Right ventricle myocardium superior (tissue), 1 donor: ENCODE measurements at regions not wholly inside any gene's neighbourhood (a gene's known extent, or its start where the extent isn't known, plus 50 kb on each side); places are given as distances from the start of the nearest gene placed in this dataset.

Source experiments
- ATAC-seq: fragments of 200-7000 bp; cut with Tn5 transposase; one replicate; pipeline ENCODE4 v1.9.1; 2020; ENCODE audit warnings: mild to moderate bottlenecking; ENCODE audit not compliant: poor library complexity
- DNase-seq: peaks from one replicate; pipeline ENCODE4 v3.0.0-alpha.2; 2020
- intact Hi-C: fragments of 100-400 bp; cut with DNase I; formaldehyde crosslinking; loops from one replicate; pipeline ENCODE4 v1.11.2; 2022
- donor health status: DM: no; HTN: yes; CAD: no; lungs with severe emphysema.

DNA sequence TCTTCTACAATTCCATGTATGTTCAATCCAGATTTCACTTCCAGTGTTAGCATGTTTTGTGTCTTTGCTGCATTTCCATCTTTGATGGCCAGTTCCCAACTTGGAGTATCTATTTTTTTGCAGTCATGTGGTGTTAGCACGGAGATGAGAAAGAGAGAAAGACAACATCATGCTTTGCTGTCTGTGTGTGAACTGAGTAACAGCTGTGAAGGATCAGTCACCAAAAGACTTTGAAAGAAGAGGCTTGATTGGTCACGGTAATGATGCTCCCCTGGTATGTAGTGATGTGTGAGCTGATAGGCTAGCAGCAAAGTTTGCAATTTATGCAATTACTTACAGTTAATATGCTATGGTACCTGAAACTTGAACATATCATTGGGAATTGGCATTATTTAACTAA lies 731.3 kb upstream of the NRSN1 start:
- ATAC-seq: no peak
- intact Hi-C loops: no loop called here
- no peak for DNase-seq

GRCh38 chr6:23395381-23395780 lies 730.6 kb upstream of the NRSN1 start:
- no peak for ATAC-seq
- intact Hi-C loops: no loop called here
- no peak for DNase-seq

DNA sequence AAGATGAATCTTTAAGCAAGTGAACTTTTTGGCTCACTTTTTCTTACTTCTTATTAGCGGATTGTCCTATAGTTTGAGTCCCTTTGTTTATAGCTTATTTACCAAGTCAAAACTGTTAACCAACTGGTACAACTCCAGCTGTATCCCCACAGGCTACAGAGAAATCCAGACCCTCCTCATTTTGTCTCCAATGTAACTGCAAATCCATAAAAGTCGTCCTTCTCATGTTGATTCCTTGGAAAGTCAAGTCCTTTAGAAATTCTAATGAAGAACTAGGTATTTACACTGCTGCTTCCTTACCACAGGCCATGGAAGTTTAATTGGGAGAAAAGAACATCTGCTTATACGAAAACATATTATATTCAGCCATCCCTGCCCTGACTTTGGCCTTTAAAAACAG lies 729.1 kb upstream of the NRSN1 start:
- no peak for ATAC-seq
- intact Hi-C loops: no loop called here
- DNase-seq: no peak

DNA sequence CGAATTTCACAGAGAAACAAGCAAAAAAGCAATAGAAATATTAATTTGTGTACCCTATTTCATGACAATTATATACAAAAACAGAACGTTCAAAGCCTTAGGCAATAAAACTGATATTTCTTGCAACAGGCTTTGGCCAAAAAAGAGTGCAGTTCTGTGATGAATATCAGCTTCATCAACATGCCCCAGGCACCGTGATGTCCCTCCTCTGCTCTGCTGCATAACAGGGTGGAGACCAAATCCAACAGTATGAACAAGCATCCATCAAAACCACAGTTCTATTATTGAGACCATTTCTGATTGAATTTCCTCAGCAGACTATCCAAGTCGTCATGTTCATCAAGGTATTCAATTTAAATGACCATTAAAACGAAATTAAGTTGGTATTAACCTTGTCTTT lies 722.6 kb upstream of the NRSN1 start:
- intact Hi-C loops: no loop called here
- ATAC-seq (no peak), DNase-seq (no peak)

DNA sequence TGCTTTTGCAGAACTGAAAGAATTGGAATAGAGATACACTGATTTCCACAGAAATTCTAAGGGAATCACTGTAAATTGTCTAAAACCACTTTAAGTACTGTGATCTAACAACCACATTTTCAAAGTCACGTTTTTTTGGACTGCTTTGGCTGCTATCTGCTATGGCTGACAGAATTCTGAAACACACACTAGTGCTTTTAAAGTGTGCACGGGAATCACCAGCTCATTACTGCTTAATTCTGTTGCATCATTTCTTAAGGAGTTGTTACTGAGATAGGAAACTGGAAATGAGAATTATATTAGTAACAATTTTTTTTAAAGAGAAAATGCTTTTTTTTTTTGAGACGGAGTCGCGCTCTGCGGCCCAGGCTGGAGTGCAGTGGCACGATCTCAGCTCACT lies 716.5 kb upstream of the NRSN1 start:
- DNase-seq: no peak
- intact Hi-C loops: no loop called here

DNA sequence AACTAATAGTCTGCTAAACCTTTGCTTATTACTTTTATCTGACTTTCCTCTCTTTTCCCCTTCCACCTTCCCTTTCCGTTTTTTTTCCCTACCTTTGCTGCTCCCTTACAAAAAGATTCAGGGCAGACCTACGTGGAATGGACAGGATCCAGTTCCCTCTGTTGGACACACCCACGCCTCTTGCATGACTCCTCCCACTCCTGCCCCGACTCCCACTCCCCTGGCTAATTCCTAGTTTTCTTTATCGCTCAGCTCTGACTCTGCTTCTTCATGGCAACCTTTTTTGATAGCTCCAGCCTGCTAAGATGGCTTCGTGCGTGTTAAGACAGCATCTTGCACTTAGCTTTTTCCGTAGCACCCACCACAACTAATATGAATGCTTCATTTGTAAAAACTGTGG lies 715.6 kb upstream of the NRSN1 start:
- no peak for DNase-seq
- ATAC-seq: no peak
- intact Hi-C loops: no loop called here

More for the DNA sequence above, 716.5 kb upstream of the NRSN1 start:
- ATAC-seq: no peak

- ATAC-seq (no peak), DNase-seq (no peak)
- intact Hi-C loops: no loop called here
These were observed 713.2 kb upstream of the NRSN1 start for GRCh38 chr6:23412770-23413169.

GRCh38 chr6:23413327-23414050 lies 712.5 kb upstream of the NRSN1 start:
- DNase-seq: no peak
- intact Hi-C loops: no loop called here
- ATAC-seq: no peak

GRCh38 chr6:23414051-23414445 lies 712.0 kb upstream of the NRSN1 start:
- intact Hi-C loops: no loop called here
- DNase-seq (no peak), ATAC-seq (peak; percentile 45)

GRCh38 chr6:23414922-23415321 lies 711.1 kb upstream of the NRSN1 start:
- ATAC-seq: no peak
- intact Hi-C loops: no loop called here

DNA sequence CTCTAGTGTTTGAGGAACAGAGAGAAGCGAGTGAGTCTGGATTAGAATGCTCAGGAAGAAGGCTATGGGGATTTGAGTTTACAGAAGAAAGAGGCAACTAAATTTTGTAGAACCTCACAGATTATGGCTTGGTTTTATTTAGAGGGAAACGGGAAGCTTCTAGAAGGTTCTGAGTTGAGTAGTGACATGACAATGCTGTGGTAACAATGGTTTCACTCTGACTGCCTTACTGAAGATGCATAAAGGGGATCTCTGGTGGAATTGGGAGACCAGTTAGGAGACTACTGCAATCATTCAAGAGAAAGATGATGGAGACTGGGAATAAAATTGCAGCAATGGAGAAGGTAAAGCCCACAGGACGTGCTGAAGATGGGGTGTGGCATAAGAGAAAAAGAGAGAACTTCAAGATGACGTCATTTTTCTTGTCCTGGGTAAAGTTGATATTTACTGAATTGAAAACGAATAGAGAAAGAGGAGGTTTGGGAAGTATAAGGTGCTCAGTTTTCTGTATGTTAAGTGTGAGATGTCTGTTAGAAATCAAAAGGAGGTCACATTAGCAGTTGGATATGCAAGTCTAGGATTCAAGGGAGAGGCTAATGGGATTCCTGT lies 710.1 kb upstream of the NRSN1 start:
- DNase-seq: no peak
- intact Hi-C loops: no loop called here
- ATAC-seq: no peak

More at GRCh38 chr6:23414922-23415321, 711.1 kb upstream of the NRSN1 start:
- no peak for DNase-seq

DNA sequence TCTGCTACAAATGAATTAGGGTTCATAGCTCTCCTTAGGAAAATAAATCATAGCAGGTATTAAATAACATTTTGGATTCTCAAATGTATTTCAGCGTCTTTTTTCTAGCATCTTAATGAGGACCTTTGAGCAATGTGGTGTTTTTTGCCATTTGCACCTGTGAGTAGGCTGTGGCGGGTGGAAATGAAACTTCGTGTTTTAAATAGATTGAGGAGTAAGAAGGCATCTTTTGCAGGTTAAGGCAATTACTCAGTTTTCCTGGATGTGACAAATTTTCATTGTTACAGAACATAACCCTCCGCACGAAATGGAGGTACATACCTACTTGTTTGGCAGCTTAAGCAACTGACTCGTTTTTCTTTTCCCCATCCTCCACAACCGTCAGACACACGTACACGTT lies 708.9 kb upstream of the NRSN1 start:
- no peak for ATAC-seq
- intact Hi-C loops: no loop called here
- no peak for DNase-seq

DNA sequence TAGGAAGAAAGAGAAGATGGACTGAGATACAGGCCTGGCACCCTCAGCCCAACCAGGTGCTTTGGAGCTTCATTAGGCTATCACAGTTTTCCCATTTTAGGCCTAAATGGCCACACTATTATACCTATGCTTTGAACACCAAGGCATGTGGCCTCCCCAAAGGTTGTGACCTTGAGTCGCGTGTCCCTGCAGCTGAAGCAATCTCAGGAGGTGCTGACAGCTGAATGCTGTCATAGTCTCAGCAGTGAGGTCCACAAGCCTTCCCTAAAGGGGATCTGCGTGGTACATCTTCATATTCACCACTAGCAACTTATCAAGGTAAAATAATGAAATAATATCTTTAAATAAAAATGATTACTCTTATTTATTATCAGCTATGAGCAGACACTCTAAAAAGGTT lies 707.9 kb upstream of the NRSN1 start:
- ATAC-seq: peak; percentile 73
- intact Hi-C loops: no loop called here
- DNase-seq: peak; percentile 40

DNA sequence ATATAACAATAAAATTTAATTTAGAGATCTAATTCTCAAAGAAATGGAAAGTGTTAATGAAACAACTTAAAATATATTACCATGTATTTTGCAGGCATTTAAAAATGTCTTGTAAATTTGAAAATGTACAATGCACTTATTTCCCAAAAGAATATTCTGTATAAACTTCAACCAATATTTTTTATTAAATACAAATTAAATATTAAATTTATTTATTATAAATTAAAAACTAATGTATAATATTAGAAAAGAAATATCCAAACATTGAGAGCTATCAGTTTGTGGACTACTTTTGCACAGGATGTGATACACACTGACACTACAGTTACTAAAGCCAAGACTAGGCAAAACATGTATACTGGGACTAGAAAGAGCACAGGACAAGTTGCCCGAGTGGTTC lies 707.0 kb upstream of the NRSN1 start:
- intact Hi-C loops: no loop called here
- no peak for DNase-seq
- ATAC-seq: no peak

DNA sequence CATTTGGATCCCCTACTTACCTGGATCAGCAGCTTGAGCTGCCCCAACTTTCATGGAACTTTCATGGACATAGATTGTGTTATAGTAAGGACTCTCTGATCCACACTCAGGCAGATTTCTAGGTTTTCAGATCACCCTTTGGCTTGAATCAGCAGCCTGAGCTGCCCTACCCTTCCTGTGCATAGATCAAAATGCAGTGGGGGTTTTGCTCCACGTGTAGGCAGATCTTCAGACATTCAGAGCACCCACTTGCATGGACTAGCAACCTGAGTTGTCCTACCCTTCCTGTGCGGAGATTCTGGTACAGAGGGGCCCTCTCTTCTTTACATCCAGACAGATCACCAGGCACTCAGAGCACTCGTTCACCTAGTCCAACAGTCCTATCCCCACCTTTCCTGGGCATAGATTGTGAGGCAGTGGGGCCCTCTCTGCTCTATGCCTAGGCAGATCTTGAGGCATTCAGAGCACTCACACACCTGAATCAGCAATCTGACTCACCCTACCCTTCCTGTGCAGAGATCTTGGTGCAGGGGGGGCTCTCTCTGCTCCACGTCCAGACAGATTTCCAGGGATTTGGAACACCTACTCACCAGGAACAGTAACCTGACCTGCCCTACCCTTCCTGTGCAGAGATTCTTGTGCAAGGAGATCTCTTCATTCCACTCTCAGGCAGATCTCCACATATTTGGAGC lies 705.2 kb upstream of the NRSN1 start:
- intact Hi-C loops: no loop called here
- DNase-seq (no peak), ATAC-seq (no peak)

DNA sequence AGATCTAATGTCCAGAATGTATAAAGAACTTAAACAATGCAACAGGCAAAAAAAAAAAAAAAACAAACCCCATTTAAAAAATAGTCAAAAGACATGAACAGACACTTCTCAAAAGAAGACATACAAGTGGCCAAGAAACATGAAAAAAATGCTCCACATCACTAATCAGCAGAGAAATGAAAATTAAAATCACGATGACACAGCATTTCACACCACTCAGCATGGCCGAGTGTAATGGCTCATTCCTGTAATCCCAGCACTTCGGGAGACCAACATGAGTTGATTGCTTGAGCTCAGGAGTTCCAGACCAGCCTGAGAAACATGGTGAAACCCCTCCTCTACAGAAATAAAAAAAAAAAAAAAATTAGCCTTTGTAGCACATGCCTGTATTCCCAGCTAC lies 701.4 kb upstream of the NRSN1 start:
- intact Hi-C loops: no loop called here
- no peak for DNase-seq
- no peak for ATAC-seq

DNA sequence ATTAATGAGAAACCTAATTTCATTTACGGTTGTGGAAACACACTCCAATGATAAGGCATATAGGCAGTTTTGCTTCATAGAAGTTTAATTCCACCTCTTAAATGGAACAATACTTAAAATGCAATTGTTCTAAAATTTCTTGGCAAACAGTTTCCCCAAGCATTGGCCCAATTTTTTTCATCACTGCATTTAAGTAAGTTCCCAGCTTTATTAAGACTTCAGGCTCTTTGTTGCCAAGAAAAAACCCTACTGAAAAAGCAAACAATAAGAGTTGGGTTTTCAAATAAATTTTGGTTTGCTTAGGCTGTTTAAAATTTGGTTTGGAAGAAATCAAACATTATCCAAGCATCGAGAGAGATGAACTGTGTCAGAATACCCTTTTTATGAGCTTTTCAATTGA lies 690.9 kb upstream of the NRSN1 start:
- ATAC-seq (no peak), DNase-seq (no peak)
- intact Hi-C loops: no loop called here

DNA sequence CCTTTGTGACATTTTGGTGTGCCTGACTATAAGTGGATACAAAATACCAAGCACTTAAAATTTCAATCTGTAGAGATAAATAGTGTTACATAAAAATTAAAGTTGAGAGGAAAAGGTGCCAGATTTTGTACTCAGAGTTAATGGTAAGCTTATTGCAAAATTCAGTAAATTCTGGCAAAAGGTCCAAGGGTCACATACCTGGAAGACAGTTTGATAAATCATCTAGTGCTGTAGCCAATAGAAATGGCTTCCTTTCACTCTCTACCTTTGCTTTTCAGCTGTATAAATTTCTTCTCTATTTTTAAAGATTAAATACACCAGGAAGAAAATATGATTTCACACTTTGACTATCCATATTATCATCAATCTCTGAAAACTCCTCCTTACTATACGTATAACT lies 690.2 kb upstream of the NRSN1 start:
- intact Hi-C loops: no loop called here
- ATAC-seq (no peak), DNase-seq (no peak)

GRCh38 chr6:23441808-23442461 lies 684.1 kb upstream of the NRSN1 start:
- intact Hi-C loops: loop anchor here (10.0 kb wide), 1 partner anchor 1847 kb away; the partner anchor contains the start of gene SOX4
- ATAC-seq (no peak), DNase-seq (no peak)
